IMR-90 (cell line): ENCODE measurements at regions not wholly inside any gene's neighbourhood (a gene's known extent, or its start where the extent isn't known, plus 50 kb on each side); places are given as distances from the start of the nearest gene placed in this dataset.

Source experiments
- BHLHE40 ChIP-seq: fragments of 150-350 bp; IDR thresholded peaks from 2 replicates; pipeline ENCODE4 v1.6.1; 2016; ENCODE audit warnings: mild to moderate bottlenecking, low read depth, low read length
- CEBPB ChIP-seq: IDR thresholded peaks from 2 replicates; pipeline ENCODE4 v1.6.1; 2012; ENCODE audit warnings: low read depth, low read length, improper control_type of control experiment
- CTCF ChIP-seq: conservative IDR thresholded peaks from 2 replicates; pipeline ENCODE4 v1.5.1; 2012; ENCODE audit warnings: mild to moderate bottlenecking, low read depth, low read length, improper control_type of control experiment
- FOS ChIP-seq: fragments of 150-350 bp; IDR thresholded peaks from 2 replicates; pipeline ENCODE4 v1.6.1; 2016; ENCODE audit warnings: low read depth, low read length
- MAFK ChIP-seq: IDR thresholded peaks from 2 replicates; pipeline ENCODE4 v1.6.1; 2012; ENCODE audit warnings: low read depth, low read length, improper control_type of control experiment
- NFE2L2 ChIP-seq: fragments of 150-350 bp; IDR thresholded peaks from 2 replicates; pipeline ENCODE4 v1.6.1; 2016; ENCODE audit warnings: low read depth, mild to moderate bottlenecking, low read length
- POLR2A ChIP-seq: IDR thresholded peaks from 2 replicates; pipeline ENCODE4 v1.6.1; 2012; ENCODE audit warnings: mild to moderate bottlenecking, low read depth, low read length

GRCh38 chr10:65024886-65025285, 1503.7 kb downstream of the REEP3 start:
- TF ChIP-seq CTCF (no peak), MAFK (no peak), POLR2A (no peak), FOS (no peak), CEBPB (no peak), BHLHE40 (no peak), NFE2L2 (no peak)
